Natural killer cell (primary cell): ENCODE measurements at regions not wholly inside any gene's neighbourhood (a gene's known extent, or its start where the extent isn't known, plus 50 kb on each side); places are given as distances from the start of the nearest gene placed in this dataset.
"Not testable (repeated sequence)": the region's sequence is repeated elsewhere in the genome, so short reads cannot be mapped to it uniquely, and the experiment has no call there.

Experiments
- ATAC-seq, 3 donors: fragments of 150-1000 bp in 2 of 3; fragments of 200-7000 bp in 1 of 3; cut with Tn5 transposase; 1 replicate in 1 of 3; 2 replicates in 2 of 3; pipeline ENCODE4 v1.10.0; 2021; ENCODE audit warnings: mild to moderate bottlenecking in 2 of 3, moderate library complexity in 2 of 3
- DNase-seq, 2 donors: peaks; one replicate each; pipeline versions ENCODE4 v3.0.0 to v3.0.0-alpha.2; 2013 to 2021; ENCODE audit warnings: mixed read lengths in 1 of 2
- H3K27ac ChIP-seq: one replicate; pipeline ENCODE4 v1.5.1; 2013; ENCODE audit warnings: mild to moderate bottlenecking, low read length
- H3K27me3 ChIP-seq: one replicate; pipeline ENCODE4 v1.6.1; 2013; ENCODE audit warnings: low read length; ENCODE audit not compliant: control insufficient read depth, insufficient read depth
- H3K36me3 ChIP-seq: one replicate; pipeline ENCODE4 v1.6.1; 2013; ENCODE audit warnings: low read length; ENCODE audit not compliant: control insufficient read depth, insufficient read depth
- H3K4me1 ChIP-seq: one replicate; pipeline ENCODE4 v1.6.1; 2013; ENCODE audit warnings: low read length; ENCODE audit not compliant: control insufficient read depth, insufficient read depth
- H3K4me3 ChIP-seq: one replicate; pipeline ENCODE4 v1.5.1; 2013; ENCODE audit warnings: low read length
- H3K9me3 ChIP-seq: one replicate; pipeline ENCODE4 v1.6.1; 2013; ENCODE audit warnings: low read length; ENCODE audit not compliant: control insufficient read depth, insufficient read depth
- H3K27ac Mint-ChIP-seq, 2 donors: one replicate each; pipeline ENCODE4 v1.8.0; 2022; ENCODE audit warnings: mild to moderate bottlenecking in 2 of 2, mixed read lengths in 2 of 2, moderate library complexity in 1 of 2
- H3K27me3 Mint-ChIP-seq, 2 donors: one replicate each; pipeline ENCODE4 v1.8.0; 2022; ENCODE audit warnings: low read depth in 2 of 2, mixed read lengths in 2 of 2
- H3K36me3 Mint-ChIP-seq: one replicate; pipeline ENCODE4 v1.8.0; 2022; ENCODE audit warnings: mixed read lengths
- H3K4me1 Mint-ChIP-seq, 2 donors: one replicate each; pipeline ENCODE4 v1.8.0; 2022; ENCODE audit warnings: mixed read lengths in 2 of 2
- H3K4me3 Mint-ChIP-seq: one replicate; pipeline ENCODE4 v1.8.0; 2022; ENCODE audit warnings: mild to moderate bottlenecking, moderate library complexity, mixed read lengths
- H3K9me3 Mint-ChIP-seq, 2 donors: one replicate each; pipeline ENCODE4 v1.8.0; 2022; ENCODE audit warnings: mixed read lengths in 2 of 2
- CTCF ChIP-seq: fragments of 200-600 bp; IDR thresholded peaks from one replicate; pipeline ENCODE4 v1.8.0; 2022; ENCODE audit warnings: antibody characterized with exemption
- WGBS: methylation state at CpG from one replicate; pipeline ENCODE4 v1.1.7; 2013; ENCODE audit warnings: missing lambda C conversion rate; ENCODE audit not compliant: insufficient coverage; 5-methylcytosine and 5-hydroxymethylcytosine counted together
- intact Hi-C: fragments of 100-400 bp; cut with micrococcal nuclease; formaldehyde crosslinking; loops from one replicate; pipeline ENCODE4 v1.14.2; 2022

- Mint-ChIP-seq H3K27ac (no peak overlapping the region), H3K4me3 (no peak overlapping the region), H3K36me3 (peaks cover 6% of the 10 kb centered on the region), H3K9me3 (peaks cover 7 to 13% of the 10 kb centered on the region in 2 donors), H3K4me1 (no peaks in the 10 kb centered on the region), H3K27me3 (no peaks in the 10 kb centered on the region)
- intact Hi-C loops = no loop called here
- H3K36me3 ChIP-seq = no peaks in the 10 kb centered on the region
- no peaks in the 10 kb centered on the region for H3K4me1 ChIP-seq
- no peak overlapping the region for H3K4me3 ChIP-seq
- H3K27me3 ChIP-seq = no peaks in the 10 kb centered on the region
- ATAC-seq (no peak), DNase-seq (no peak)
- no peak for TF ChIP-seq CTCF
- no peaks in the 10 kb centered on the region for H3K9me3 ChIP-seq
- no peak overlapping the region for H3K27ac ChIP-seq
- WGBS = 78% methylated on average over 2 of the region's 2 CpGs
Observed at GRCh38 chr14:48027115-48027514, 351.7 kb upstream of the MDGA2 start.

GRCh38 chr14:48023881-48024280, 348.5 kb upstream of the MDGA2 start:
- DNase-seq (no peak), ATAC-seq (no peak)
- H3K27ac ChIP-seq = no peak overlapping the region
- Mint-ChIP-seq H3K4me1 (no peaks in the 10 kb centered on the region), H3K9me3 (peaks cover 10% of the 10 kb centered on the region in 2 donors), H3K27me3 (no peaks in the 10 kb centered on the region), H3K4me3 (no peak overlapping the region), H3K36me3 (no peaks in the 10 kb centered on the region), H3K27ac (no peak overlapping the region)
- no peak overlapping the region for H3K4me3 ChIP-seq
- 65% methylated on average over 3 of the region's 3 CpGs for WGBS
- H3K27me3 ChIP-seq = no peaks in the 10 kb centered on the region
- H3K4me1 ChIP-seq = no peaks in the 10 kb centered on the region
- H3K9me3 ChIP-seq = no peaks in the 10 kb centered on the region
- TF ChIP-seq CTCF = no peak
- no peaks in the 10 kb centered on the region for H3K36me3 ChIP-seq
- intact Hi-C loops = no loop called here

- H3K4me3 ChIP-seq, H3K4me1 ChIP-seq, H3K4me3 Mint-ChIP-seq, ATAC-seq, H3K36me3 ChIP-seq, H3K9me3 ChIP-seq, H3K36me3 Mint-ChIP-seq, H3K27me3 ChIP-seq, H3K27ac ChIP-seq, DNase-seq, H3K4me1 Mint-ChIP-seq, H3K27me3 Mint-ChIP-seq, H3K27ac Mint-ChIP-seq, intact Hi-C loops: not testable (repeated sequence)
- peaks cover 15 to 29% of the 10 kb centered on the region in 2 donors for H3K9me3 Mint-ChIP-seq
- 70% methylated on average over 11 of the region's 12 CpGs for WGBS
Observed at GRCh38 chr14:48011484-48011883, 336.1 kb upstream of the MDGA2 start.

GRCh38 chr14:48008646-48009045, 333.2 kb upstream of the MDGA2 start:
- no peaks in the 10 kb centered on the region for H3K27me3 Mint-ChIP-seq
- H3K9me3 Mint-ChIP-seq = peaks cover 15 to 29% of the 10 kb centered on the region in 2 donors
- no peak for TF ChIP-seq CTCF
- DNase-seq (no peak), ATAC-seq (no peak)
- no peak overlapping the region for H3K4me3 ChIP-seq
- no peaks in the 10 kb centered on the region for H3K36me3 ChIP-seq
- intact Hi-C loops = no loop called here
- no peaks in the 10 kb centered on the region for H3K4me1 ChIP-seq
- no peak overlapping the region for H3K4me3 Mint-ChIP-seq
- H3K27ac ChIP-seq = no peak overlapping the region
- H3K9me3 ChIP-seq = no peaks in the 10 kb centered on the region
- H3K4me1 Mint-ChIP-seq = no peaks in the 10 kb centered on the region
- no peaks in the 10 kb centered on the region for H3K27me3 ChIP-seq
- H3K27ac Mint-ChIP-seq = no peak overlapping the region
- no peaks in the 10 kb centered on the region for H3K36me3 Mint-ChIP-seq
